ENCODE measurements at regions not wholly inside any gene's neighbourhood (a gene's known extent, or its start where the extent isn't known, plus 50 kb on each side); places are given as distances from the start of the nearest gene placed in this dataset.

- no peak for TF ChIP-seq CTCF (IDR thresholded peaks at IDR 0.05)
- no peak for TF ChIP-seq POLR2A (IDR thresholded peaks at IDR 0.05)
Observed at GRCh38 chr18:52216666-52217065, 123.3 kb upstream of the DCC start.

Data from uterus (tissue), 2 donors.